ENCODE measurements at regions not wholly inside any gene's neighbourhood (a gene's known extent, or its start where the extent isn't known, plus 50 kb on each side); places are given as distances from the start of the nearest gene placed in this dataset.

DNA sequence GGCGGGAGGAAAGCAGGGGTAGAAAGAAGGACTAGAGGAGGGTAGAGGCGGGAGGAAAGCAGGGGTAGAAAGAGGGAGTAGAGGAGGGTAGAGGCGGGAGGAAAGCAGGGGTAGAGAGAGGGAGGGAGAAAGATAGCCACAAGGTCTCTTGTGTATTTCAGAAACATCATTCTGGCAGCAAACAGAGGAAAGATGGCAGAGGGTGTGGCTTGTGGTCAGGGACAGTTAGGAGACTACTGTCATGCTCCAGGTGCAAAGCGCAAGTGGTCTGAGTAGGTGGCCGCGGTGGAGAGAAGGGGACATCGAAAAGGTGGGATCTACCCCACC lies 82.4 kb upstream of the TAF1B start:
- no peaks in the 10 kb centered on the region for H3K79me1 ChIP-seq (ENCODE audit: low read length)
- H3K56ac ChIP-seq (ENCODE audit: low read length) = no peak overlapping the region
- H3K79me2 ChIP-seq (ENCODE audit: control insufficient read depth, insufficient read depth, low read length) = no peaks in the 10 kb centered on the region
- no peak overlapping the region for H4K5ac ChIP-seq (ENCODE audit: low read length)
- H3K23ac ChIP-seq (ENCODE audit: low read length) = no peak overlapping the region
- H2BK120ac ChIP-seq (ENCODE audit: low read depth, low read length) = no peak overlapping the region
- no peak overlapping the region for H3K4me2 ChIP-seq (ENCODE audit: low read length)
- peaks cover 7% of the 10 kb centered on the region for H3K4me1 ChIP-seq (ENCODE audit: control insufficient read depth, low read depth, low read length)
- no peak overlapping the region for H3K9ac ChIP-seq (ENCODE audit: low read length)
- no peak overlapping the region for H4K8ac ChIP-seq (ENCODE audit: low read depth, low read length)
- H3K36me3 ChIP-seq (ENCODE audit: control insufficient read depth, insufficient read depth, low read length) = no peaks in the 10 kb centered on the region
- no peak overlapping the region for H2BK5ac ChIP-seq (ENCODE audit: low read length)
- no peak overlapping the region for H3K27ac ChIP-seq (ENCODE audit: low read depth, low read length)
- no peak overlapping the region for H3K18ac ChIP-seq (ENCODE audit: low read length)
- DNase-seq = no peak
- no peak overlapping the region for H3K4ac ChIP-seq (ENCODE audit: low read depth, low read length)
- H3K27me3 ChIP-seq (ENCODE audit: insufficient read depth, low read length, poor library complexity) = no peaks in the 10 kb centered on the region
- WGBS (ENCODE audit: extremely low coverage, insufficient coverage, low lambda C conversion rate) = no CpG with 5 or more reads among the region's 7 CpGs
- H2AK5ac ChIP-seq (ENCODE audit: low read length) = no peak overlapping the region
- H2BK15ac ChIP-seq (replicated peaks; ENCODE audit: low read depth) = no peak overlapping the region
- no peak overlapping the region for H3K4me3 ChIP-seq (ENCODE audit: low read length)

DNA sequence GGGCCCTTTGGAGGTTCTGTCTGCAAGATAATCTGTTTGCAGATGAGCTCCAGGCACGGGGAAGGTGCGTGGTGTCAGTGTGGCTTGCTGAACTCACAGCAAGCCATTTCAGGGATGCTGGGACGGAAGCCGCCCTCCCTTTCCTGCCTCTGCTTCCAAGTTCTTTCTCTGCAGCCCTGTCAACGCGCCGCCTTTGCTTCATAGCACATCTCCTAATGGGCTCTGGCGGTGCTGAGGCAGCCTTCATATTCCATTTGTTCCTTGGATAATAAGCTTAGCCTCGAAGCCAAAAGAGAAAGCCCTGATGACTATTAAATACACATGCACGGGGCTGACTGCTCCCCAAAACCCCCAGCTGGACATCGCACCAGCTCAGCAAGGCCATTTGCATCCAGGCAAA lies 81.7 kb upstream of the TAF1B start:
- H3K4me1 ChIP-seq (ENCODE audit: control insufficient read depth, low read depth, low read length) = peaks cover 7% of the 10 kb centered on the region
- H3K36me3 ChIP-seq (ENCODE audit: control insufficient read depth, insufficient read depth, low read length) = no peaks in the 10 kb centered on the region
- WGBS (ENCODE audit: extremely low coverage, insufficient coverage, low lambda C conversion rate) = no CpG with 5 or more reads among the region's 11 CpGs

DNA sequence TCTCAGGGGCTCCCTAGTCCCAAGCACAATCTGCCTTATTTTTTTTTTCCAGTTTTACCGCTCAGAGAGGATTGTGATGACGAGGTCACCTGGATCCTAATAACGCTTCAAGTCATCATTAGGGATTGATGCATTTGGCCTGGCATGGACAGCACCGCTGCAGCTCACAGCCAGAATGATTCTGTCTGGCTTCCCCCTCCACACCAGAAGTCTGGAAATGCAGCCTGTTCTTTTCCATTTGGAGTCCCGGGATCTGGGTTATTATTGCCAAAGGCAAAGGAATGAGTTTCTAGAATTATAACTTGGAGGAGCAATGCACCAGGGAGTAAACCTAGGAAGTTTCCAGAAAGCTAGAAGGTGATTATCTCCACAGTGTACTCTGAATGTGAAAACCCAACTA lies 81.1 kb upstream of the TAF1B start:
- no peak overlapping the region for H3K23ac ChIP-seq (ENCODE audit: low read length)
- no peak overlapping the region for H3K18ac ChIP-seq (ENCODE audit: low read length)
- H2BK120ac ChIP-seq (ENCODE audit: low read depth, low read length) = no peak overlapping the region
- DNase-seq = no peak
- no CpG with 5 or more reads among the region's 5 CpGs for WGBS (ENCODE audit: extremely low coverage, insufficient coverage, low lambda C conversion rate)
- no peak overlapping the region for H2BK15ac ChIP-seq (replicated peaks; ENCODE audit: low read depth)
- no peak overlapping the region for H2BK5ac ChIP-seq (ENCODE audit: low read length)
- no peak overlapping the region for H3K4me2 ChIP-seq (ENCODE audit: low read length)
- H3K27me3 ChIP-seq (ENCODE audit: insufficient read depth, low read length, poor library complexity) = no peaks in the 10 kb centered on the region
- H3K36me3 ChIP-seq (ENCODE audit: control insufficient read depth, insufficient read depth, low read length) = no peaks in the 10 kb centered on the region
- no peak overlapping the region for H3K56ac ChIP-seq (ENCODE audit: low read length)
- H3K9ac ChIP-seq (ENCODE audit: low read length) = no peak overlapping the region
- no peaks in the 10 kb centered on the region for H3K79me2 ChIP-seq (ENCODE audit: control insufficient read depth, insufficient read depth, low read length)
- H2AK5ac ChIP-seq (ENCODE audit: low read length) = no peak overlapping the region
- H3K27ac ChIP-seq (ENCODE audit: low read depth, low read length) = no peak overlapping the region
- H3K4me1 ChIP-seq (ENCODE audit: control insufficient read depth, low read depth, low read length) = peaks cover 4% of the 10 kb centered on the region
- H3K4ac ChIP-seq (ENCODE audit: low read depth, low read length) = no peak overlapping the region
- no peaks in the 10 kb centered on the region for H3K79me1 ChIP-seq (ENCODE audit: low read length)
- no peak overlapping the region for H4K5ac ChIP-seq (ENCODE audit: low read length)
- H3K4me3 ChIP-seq (ENCODE audit: low read length) = no peak overlapping the region
- no peak overlapping the region for H4K8ac ChIP-seq (ENCODE audit: low read depth, low read length)

More for the DNA sequence above, 81.7 kb upstream of the TAF1B start:
- no peak overlapping the region for H3K27ac ChIP-seq (ENCODE audit: low read depth, low read length)
- DNase-seq = no peak
- no peak overlapping the region for H2BK5ac ChIP-seq (ENCODE audit: low read length)
- H3K56ac ChIP-seq (ENCODE audit: low read length) = no peak overlapping the region
- H3K4ac ChIP-seq (ENCODE audit: low read depth, low read length) = no peak overlapping the region
- H3K9ac ChIP-seq (ENCODE audit: low read length) = no peak overlapping the region
- H2BK120ac ChIP-seq (ENCODE audit: low read depth, low read length) = no peak overlapping the region
- no peaks in the 10 kb centered on the region for H3K27me3 ChIP-seq (ENCODE audit: insufficient read depth, low read length, poor library complexity)
- no peaks in the 10 kb centered on the region for H3K79me2 ChIP-seq (ENCODE audit: control insufficient read depth, insufficient read depth, low read length)
- H4K5ac ChIP-seq (ENCODE audit: low read length) = no peak overlapping the region
- no peaks in the 10 kb centered on the region for H3K79me1 ChIP-seq (ENCODE audit: low read length)
- H2AK5ac ChIP-seq (ENCODE audit: low read length) = no peak overlapping the region
- no peak overlapping the region for H3K4me2 ChIP-seq (ENCODE audit: low read length)
- H2BK15ac ChIP-seq (replicated peaks; ENCODE audit: low read depth) = no peak overlapping the region
- H3K4me3 ChIP-seq (ENCODE audit: low read length) = no peak overlapping the region
- H3K23ac ChIP-seq (ENCODE audit: low read length) = no peak overlapping the region
- H4K8ac ChIP-seq (ENCODE audit: low read depth, low read length) = no peak overlapping the region
- no peak overlapping the region for H3K18ac ChIP-seq (ENCODE audit: low read length)

DNA sequence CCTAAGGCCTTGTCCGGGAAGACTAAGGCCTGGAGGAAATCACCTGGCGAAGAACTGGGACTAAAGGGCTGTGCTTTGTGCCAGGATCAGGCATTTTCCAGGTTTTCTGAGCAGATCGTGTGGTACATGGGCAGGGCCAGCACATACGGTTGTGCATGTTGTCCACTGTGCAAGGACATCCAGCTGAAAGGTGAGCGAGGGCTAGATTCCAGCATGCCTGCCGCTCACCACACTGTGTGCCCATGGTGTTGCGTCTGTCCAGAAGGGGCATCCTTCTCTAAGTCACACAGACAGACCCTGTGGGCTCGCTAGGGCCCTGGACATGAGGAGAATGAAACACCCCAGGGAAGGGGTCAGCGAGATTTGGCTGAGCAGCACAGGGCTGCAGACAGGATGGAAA lies 80.3 kb upstream of the TAF1B start:
- H2BK120ac ChIP-seq (ENCODE audit: low read depth, low read length) = no peak overlapping the region
- no peak overlapping the region for H3K9ac ChIP-seq (ENCODE audit: low read length)
- H3K4me2 ChIP-seq (ENCODE audit: low read length) = no peak overlapping the region
- no peak overlapping the region for H2AK5ac ChIP-seq (ENCODE audit: low read length)
- no peak for DNase-seq
- H3K18ac ChIP-seq (ENCODE audit: low read length) = no peak overlapping the region
- H4K5ac ChIP-seq (ENCODE audit: low read length) = no peak overlapping the region
- no CpG with 5 or more reads among the region's 9 CpGs for WGBS (ENCODE audit: extremely low coverage, insufficient coverage, low lambda C conversion rate)
- no peaks in the 10 kb centered on the region for H3K79me2 ChIP-seq (ENCODE audit: control insufficient read depth, insufficient read depth, low read length)
- no peak overlapping the region for H2BK5ac ChIP-seq (ENCODE audit: low read length)
- H3K36me3 ChIP-seq (ENCODE audit: control insufficient read depth, insufficient read depth, low read length) = no peaks in the 10 kb centered on the region
- peaks cover 4% of the 10 kb centered on the region for H3K4me1 ChIP-seq (ENCODE audit: control insufficient read depth, low read depth, low read length)
- H3K4me3 ChIP-seq (ENCODE audit: low read length) = no peak overlapping the region
- H3K23ac ChIP-seq (ENCODE audit: low read length) = no peak overlapping the region
- H3K27ac ChIP-seq (ENCODE audit: low read depth, low read length) = no peak overlapping the region
- H3K56ac ChIP-seq (ENCODE audit: low read length) = no peak overlapping the region
- H4K8ac ChIP-seq (ENCODE audit: low read depth, low read length) = no peak overlapping the region
- H2BK15ac ChIP-seq (replicated peaks; ENCODE audit: low read depth) = no peak overlapping the region
- no peak overlapping the region for H3K4ac ChIP-seq (ENCODE audit: low read depth, low read length)
- no peaks in the 10 kb centered on the region for H3K27me3 ChIP-seq (ENCODE audit: insufficient read depth, low read length, poor library complexity)
- H3K79me1 ChIP-seq (ENCODE audit: low read length) = no peaks in the 10 kb centered on the region

DNA sequence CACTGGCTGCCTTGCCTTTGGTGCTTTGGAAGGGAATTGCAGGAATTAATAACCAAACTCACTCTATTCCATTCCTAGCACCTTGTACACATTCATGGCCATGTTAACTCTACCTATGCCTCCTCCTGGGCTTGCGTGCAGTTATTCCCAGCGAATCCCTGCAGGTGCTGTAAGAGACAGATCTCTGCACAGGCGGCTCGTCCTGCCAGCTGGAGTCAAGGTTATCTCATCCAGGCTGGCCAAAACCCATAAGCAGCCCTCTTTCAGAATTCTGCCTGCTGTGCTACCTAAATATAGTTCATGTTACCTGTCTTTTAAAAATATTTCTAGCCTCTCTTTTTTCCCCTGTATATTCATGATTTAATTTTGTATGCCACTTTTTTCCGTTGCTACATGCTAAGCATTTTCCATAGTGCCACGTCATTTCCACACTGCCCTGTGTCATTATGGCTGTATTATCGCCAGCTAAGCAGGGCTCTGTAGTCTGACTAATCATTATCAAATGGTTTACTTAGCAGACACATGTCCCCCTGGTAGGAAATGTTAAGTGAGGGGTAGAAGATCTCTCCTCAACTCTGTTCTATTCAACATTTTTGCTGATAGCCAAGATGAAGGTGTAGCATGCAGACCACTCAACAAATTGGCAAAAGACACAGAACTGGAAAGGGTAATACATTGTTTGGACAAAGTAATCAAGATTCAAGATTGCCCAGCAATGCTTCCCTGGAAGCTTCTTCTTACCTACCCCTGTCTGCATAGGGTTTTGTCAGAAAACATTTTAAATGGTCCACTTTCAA lies 79.7 kb upstream of the TAF1B start:
- DNase-seq = no peak
- Histone ChIP-seq H3K79me2 (ENCODE audit: control insufficient read depth, insufficient read depth, low read length) (no peaks in the 10 kb centered on the region), H3K27ac (ENCODE audit: low read depth, low read length) (no peak overlapping the region), H3K79me1 (ENCODE audit: low read length) (no peaks in the 10 kb centered on the region), H3K27me3 (ENCODE audit: insufficient read depth, low read length, poor library complexity) (no peaks in the 10 kb centered on the region), H3K56ac (ENCODE audit: low read length) (no peak overlapping the region), H3K23ac (ENCODE audit: low read length) (no peak overlapping the region), H4K8ac (ENCODE audit: low read depth, low read length) (no peak overlapping the region), H3K36me3 (ENCODE audit: control insufficient read depth, insufficient read depth, low read length) (no peaks in the 10 kb centered on the region), H3K4ac (ENCODE audit: low read depth, low read length) (no peak overlapping the region), H4K5ac (ENCODE audit: low read length) (no peak overlapping the region), H3K9ac (ENCODE audit: low read length) (no peak overlapping the region), H3K4me2 (ENCODE audit: low read length) (no peak overlapping the region), H2AK5ac (ENCODE audit: low read length) (no peak overlapping the region), H2BK120ac (ENCODE audit: low read depth, low read length) (no peak overlapping the region), H2BK15ac (replicated peaks; ENCODE audit: low read depth) (no peak overlapping the region), H3K18ac (ENCODE audit: low read length) (no peak overlapping the region), H2BK5ac (ENCODE audit: low read length) (no peak overlapping the region), H3K4me3 (ENCODE audit: low read length) (no peak overlapping the region), H3K4me1 (ENCODE audit: control insufficient read depth, low read depth, low read length) (peaks cover under 1% of the 10 kb centered on the region)
- no CpG with 5 or more reads among the region's 7 CpGs for WGBS (ENCODE audit: extremely low coverage, insufficient coverage, low lambda C conversion rate)

All from mesendoderm (in vitro differentiated cells).